ENCODE measurements at regions not wholly inside any gene's neighbourhood (a gene's known extent, or its start where the extent isn't known, plus 50 kb on each side); places are given as distances from the start of the nearest gene placed in this dataset.

GRCh38 chr10:93235686-93236085, 162.0 kb downstream of the CYP26A1 start:
- no peaks in the 10 kb centered on the region for H3K4me1 ChIP-seq (ENCODE audit: control insufficient read depth, insufficient read depth, low read length)
- no peak overlapping the region for H3K4me3 ChIP-seq (ENCODE audit: low read length in 2 of 2)
- H3K9me3 ChIP-seq (ENCODE audit: control insufficient read depth in 2 of 2, low read length in 2 of 2): no peaks in the 10 kb centered on the region
- no peaks in the 10 kb centered on the region for H3K27me3 ChIP-seq (ENCODE audit: control insufficient read depth in 1 of 2, insufficient read depth in 2 of 2, low read length in 2 of 2)
- H3K36me3 ChIP-seq (ENCODE audit: control insufficient read depth in 2 of 2, insufficient read depth in 2 of 2, low read length in 2 of 2): no peaks in the 10 kb centered on the region
- H3K27ac ChIP-seq (ENCODE audit: low read length): no peak overlapping the region
- no peak overlapping the region for H3K9ac ChIP-seq (ENCODE audit: low read length in 2 of 2)

GRCh38 chr10:93236393-93237040, 162.8 kb downstream of the CYP26A1 start:
- no peaks in the 10 kb centered on the region for H3K9me3 ChIP-seq (ENCODE audit: control insufficient read depth in 2 of 2, low read length in 2 of 2)
- no peaks in the 10 kb centered on the region for H3K36me3 ChIP-seq (ENCODE audit: control insufficient read depth in 2 of 2, insufficient read depth in 2 of 2, low read length in 2 of 2)
- no peak overlapping the region for H3K4me3 ChIP-seq (ENCODE audit: low read length in 2 of 2)
- no peaks in the 10 kb centered on the region for H3K27me3 ChIP-seq (ENCODE audit: control insufficient read depth in 1 of 2, insufficient read depth in 2 of 2, low read length in 2 of 2)
- no peaks in the 10 kb centered on the region for H3K4me1 ChIP-seq (ENCODE audit: control insufficient read depth, insufficient read depth, low read length)
- H3K9ac ChIP-seq (ENCODE audit: low read length in 2 of 2): no peak overlapping the region
- H3K27ac ChIP-seq (ENCODE audit: low read length): no peak overlapping the region

- Histone ChIP-seq H3K27me3 (ENCODE audit: control insufficient read depth in 1 of 2, insufficient read depth in 2 of 2, low read length in 2 of 2) (peaks cover 0 to 2% of the 10 kb centered on the region in 2 donors), H3K9ac (ENCODE audit: low read length in 2 of 2) (no peak overlapping the region), H3K4me3 (ENCODE audit: low read length in 2 of 2) (no peak overlapping the region), H3K36me3 (ENCODE audit: control insufficient read depth in 2 of 2, insufficient read depth in 2 of 2, low read length in 2 of 2) (no peaks in the 10 kb centered on the region), H3K4me1 (ENCODE audit: control insufficient read depth, insufficient read depth, low read length) (no peaks in the 10 kb centered on the region), H3K27ac (ENCODE audit: low read length) (no peak overlapping the region), H3K9me3 (ENCODE audit: control insufficient read depth in 2 of 2, low read length in 2 of 2) (no peaks in the 10 kb centered on the region)
These were observed 171.5 kb downstream of the CYP26A1 start for GRCh38 chr10:93245147-93245546.

- Histone ChIP-seq H3K36me3 (ENCODE audit: control insufficient read depth in 2 of 2, insufficient read depth in 2 of 2, low read length in 2 of 2) (no peaks in the 10 kb centered on the region), H3K4me3 (ENCODE audit: low read length in 2 of 2) (no peak overlapping the region), H3K9ac (ENCODE audit: low read length in 2 of 2) (no peak overlapping the region), H3K4me1 (ENCODE audit: control insufficient read depth, insufficient read depth, low read length) (no peaks in the 10 kb centered on the region), H3K27ac (ENCODE audit: low read length) (no peak overlapping the region), H3K9me3 (ENCODE audit: control insufficient read depth in 2 of 2, low read length in 2 of 2) (no peaks in the 10 kb centered on the region), H3K27me3 (ENCODE audit: control insufficient read depth in 1 of 2, insufficient read depth in 2 of 2, low read length in 2 of 2) (peaks cover 0 to 2% of the 10 kb centered on the region in 2 donors)
These were observed 172.1 kb downstream of the CYP26A1 start for GRCh38 chr10:93245779-93246178.

- H3K9ac ChIP-seq (ENCODE audit: low read length in 2 of 2): no peak overlapping the region
- peaks cover 0 to 2% of the 10 kb centered on the region in 2 donors for H3K27me3 ChIP-seq (ENCODE audit: control insufficient read depth in 1 of 2, insufficient read depth in 2 of 2, low read length in 2 of 2)
- H3K4me1 ChIP-seq (ENCODE audit: control insufficient read depth, insufficient read depth, low read length): no peaks in the 10 kb centered on the region
- H3K9me3 ChIP-seq (ENCODE audit: control insufficient read depth in 2 of 2, low read length in 2 of 2): no peaks in the 10 kb centered on the region
- no peak overlapping the region for H3K4me3 ChIP-seq (ENCODE audit: low read length in 2 of 2)
- H3K27ac ChIP-seq (ENCODE audit: low read length): no peak overlapping the region
- H3K36me3 ChIP-seq (ENCODE audit: control insufficient read depth in 2 of 2, insufficient read depth in 2 of 2, low read length in 2 of 2): no peaks in the 10 kb centered on the region
These were observed 175.0 kb downstream of the CYP26A1 start for GRCh38 chr10:93248583-93249227.

GRCh38 chr10:93250010-93250409, 176.3 kb downstream of the CYP26A1 start:
- Histone ChIP-seq H3K9ac (ENCODE audit: low read length in 2 of 2) (no peak overlapping the region), H3K4me1 (ENCODE audit: control insufficient read depth, insufficient read depth, low read length) (no peaks in the 10 kb centered on the region), H3K9me3 (ENCODE audit: control insufficient read depth in 2 of 2, low read length in 2 of 2) (no peaks in the 10 kb centered on the region), H3K36me3 (ENCODE audit: control insufficient read depth in 2 of 2, insufficient read depth in 2 of 2, low read length in 2 of 2) (no peaks in the 10 kb centered on the region), H3K27ac (ENCODE audit: low read length) (no peak overlapping the region), H3K4me3 (ENCODE audit: low read length in 2 of 2) (no peak overlapping the region), H3K27me3 (ENCODE audit: control insufficient read depth in 1 of 2, insufficient read depth in 2 of 2, low read length in 2 of 2) (peaks cover 0 to 2% of the 10 kb centered on the region in 2 donors)

GRCh38 chr10:93254180-93254853, 180.6 kb downstream of the CYP26A1 start:
- Histone ChIP-seq H3K9ac (ENCODE audit: low read length in 2 of 2) (no peak overlapping the region), H3K27me3 (ENCODE audit: control insufficient read depth in 1 of 2, insufficient read depth in 2 of 2, low read length in 2 of 2) (no peaks in the 10 kb centered on the region), H3K9me3 (ENCODE audit: control insufficient read depth in 2 of 2, low read length in 2 of 2) (no peaks in the 10 kb centered on the region)

GRCh38 chr10:93255546-93255945, 181.9 kb downstream of the CYP26A1 start:
- no peak overlapping the region for H3K4me3 ChIP-seq (ENCODE audit: low read length in 2 of 2)
- no peak overlapping the region for H3K27ac ChIP-seq (ENCODE audit: low read length)
- no peak overlapping the region for H3K9ac ChIP-seq (ENCODE audit: low read length in 2 of 2)
- H3K27me3 ChIP-seq (ENCODE audit: control insufficient read depth in 1 of 2, insufficient read depth in 2 of 2, low read length in 2 of 2): no peaks in the 10 kb centered on the region
- no peaks in the 10 kb centered on the region for H3K9me3 ChIP-seq (ENCODE audit: control insufficient read depth in 2 of 2, low read length in 2 of 2)
- no peaks in the 10 kb centered on the region for H3K36me3 ChIP-seq (ENCODE audit: control insufficient read depth in 2 of 2, insufficient read depth in 2 of 2, low read length in 2 of 2)
- H3K4me1 ChIP-seq (ENCODE audit: control insufficient read depth, insufficient read depth, low read length): no peaks in the 10 kb centered on the region

More at GRCh38 chr10:93254180-93254853, 180.6 kb downstream of the CYP26A1 start:
- no peaks in the 10 kb centered on the region for H3K4me1 ChIP-seq (ENCODE audit: control insufficient read depth, insufficient read depth, low read length)
- no peaks in the 10 kb centered on the region for H3K36me3 ChIP-seq (ENCODE audit: control insufficient read depth in 2 of 2, insufficient read depth in 2 of 2, low read length in 2 of 2)
- H3K27ac ChIP-seq (ENCODE audit: low read length): no peak overlapping the region
- H3K4me3 ChIP-seq (ENCODE audit: low read length in 2 of 2): no peak overlapping the region

All from stomach smooth muscle (tissue), 2 donors.